HG03103 (cell line): ENCODE measurements at regions not wholly inside any gene's neighbourhood (a gene's known extent, or its start where the extent isn't known, plus 50 kb on each side); places are given as distances from the start of the nearest gene placed in this dataset.
"Not testable (repeated sequence)": the region's sequence is repeated elsewhere in the genome, so short reads cannot be mapped to it uniquely, and the experiment has no call there.

ENCODE experiments used
- ATAC-seq: cut with Tn5 transposase; IDR thresholded peaks from one replicate; pipeline ENCODE4 v1.9.1; 2021; ENCODE audit warnings: low read depth; ENCODE audit not compliant: unreplicated experiment

GRCh38 chr20:48411919-48412522, 415.8 kb downstream of the PREX1 start:
- ATAC-seq: no peak

GRCh38 chr20:48411245-48411644, 416.6 kb downstream of the PREX1 start:
- ATAC-seq: no peak

GRCh38 chr20:48409055-48409615, 418.7 kb downstream of the PREX1 start:
- ATAC-seq: no peak

GRCh38 chr20:48407710-48408109, 420.1 kb downstream of the PREX1 start:
- no peak for ATAC-seq

GRCh38 chr20:48406912-48407340, 420.9 kb downstream of the PREX1 start:
- ATAC-seq: no peak

GRCh38 chr20:48406498-48406897, 421.3 kb downstream of the PREX1 start:
- no peak for ATAC-seq

- ATAC-seq: no peak
Measured at GRCh38 chr20:48405909-48406308, 421.9 kb downstream of the PREX1 start.

- ATAC-seq: no peak
Measured at GRCh38 chr20:48404598-48404997, 423.2 kb downstream of the PREX1 start.

- ATAC-seq: no peak
Measured at GRCh38 chr20:48403167-48403761, 424.5 kb downstream of the PREX1 start.

- ATAC-seq: no peak
Measured at GRCh38 chr20:48401359-48401758, 426.4 kb downstream of the PREX1 start.

GRCh38 chr20:48400009-48400408, 427.8 kb downstream of the PREX1 start:
- no peak for ATAC-seq

GRCh38 chr20:48398506-48399449, 429.0 kb downstream of the PREX1 start:
- no peak for ATAC-seq

- ATAC-seq: not testable (repeated sequence)
Measured at GRCh38 chr20:48396981-48397861, 430.6 kb downstream of the PREX1 start.

- no peak for ATAC-seq
Measured at GRCh38 chr20:48395816-48396546, 431.8 kb downstream of the PREX1 start.

- no peak for ATAC-seq
Measured at GRCh38 chr20:48394415-48395081, 433.3 kb downstream of the PREX1 start.

GRCh38 chr20:48393737-48394314, 434.0 kb downstream of the PREX1 start:
- no peak for ATAC-seq

GRCh38 chr20:48393311-48393685, 434.5 kb downstream of the PREX1 start:
- ATAC-seq: no peak

GRCh38 chr20:48392407-48393310, 435.1 kb downstream of the PREX1 start:
- ATAC-seq: no peak
